ENCODE measurements at regions not wholly inside any gene's neighbourhood (a gene's known extent, or its start where the extent isn't known, plus 50 kb on each side); places are given as distances from the start of the nearest gene placed in this dataset.
"Not testable (repeated sequence)": the region's sequence is repeated elsewhere in the genome, so short reads cannot be mapped to it uniquely, and the experiment has no call there.

DNA sequence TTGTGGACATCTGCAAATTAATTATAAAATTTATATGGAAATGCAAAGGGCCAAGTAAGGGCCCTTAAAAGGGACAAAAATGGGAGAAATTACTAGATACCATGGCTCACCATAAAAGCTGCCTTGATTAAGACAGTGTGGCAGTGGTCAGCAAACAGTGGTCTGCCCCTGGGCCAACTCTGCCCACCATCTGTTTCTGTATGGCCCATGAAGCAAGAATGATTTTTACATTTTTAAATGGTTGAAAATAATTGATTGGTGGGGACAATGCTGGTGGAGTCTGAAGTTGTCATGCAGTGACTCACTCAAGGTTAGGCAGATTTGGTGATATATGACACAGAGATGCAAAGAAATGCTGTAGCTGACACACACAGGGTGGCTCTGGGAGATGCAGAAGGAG, 295.6 kb downstream of the RTP5 start:
- DNase-seq, result not testable (repeated sequence)

DNA sequence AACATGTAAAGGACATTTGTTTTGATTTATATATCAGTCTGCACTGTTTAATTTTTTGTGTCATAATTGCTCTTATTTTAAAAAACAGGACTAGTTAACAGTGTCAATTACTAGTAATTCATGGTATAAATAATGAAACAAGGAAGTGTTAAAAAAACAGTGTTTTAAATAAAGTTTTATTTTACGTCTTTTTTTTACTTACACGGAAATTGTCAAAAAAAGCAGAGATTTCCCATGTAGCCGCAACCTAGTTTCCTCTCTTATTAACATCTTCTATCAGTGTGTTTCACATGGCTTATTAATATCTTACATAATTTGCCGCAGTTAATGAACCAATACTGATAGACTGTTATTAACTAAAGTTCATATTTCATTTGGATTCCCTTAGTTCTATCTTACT, 301.8 kb downstream of the RTP5 start:
- not testable (repeated sequence) for DNase-seq

Data from NCI-H510A treated with DMSO at 0.1 percent for 48 hours (cell line).